ENCODE measurements at regions not wholly inside any gene's neighbourhood (a gene's known extent, or its start where the extent isn't known, plus 50 kb on each side); places are given as distances from the start of the nearest gene placed in this dataset.

DNA sequence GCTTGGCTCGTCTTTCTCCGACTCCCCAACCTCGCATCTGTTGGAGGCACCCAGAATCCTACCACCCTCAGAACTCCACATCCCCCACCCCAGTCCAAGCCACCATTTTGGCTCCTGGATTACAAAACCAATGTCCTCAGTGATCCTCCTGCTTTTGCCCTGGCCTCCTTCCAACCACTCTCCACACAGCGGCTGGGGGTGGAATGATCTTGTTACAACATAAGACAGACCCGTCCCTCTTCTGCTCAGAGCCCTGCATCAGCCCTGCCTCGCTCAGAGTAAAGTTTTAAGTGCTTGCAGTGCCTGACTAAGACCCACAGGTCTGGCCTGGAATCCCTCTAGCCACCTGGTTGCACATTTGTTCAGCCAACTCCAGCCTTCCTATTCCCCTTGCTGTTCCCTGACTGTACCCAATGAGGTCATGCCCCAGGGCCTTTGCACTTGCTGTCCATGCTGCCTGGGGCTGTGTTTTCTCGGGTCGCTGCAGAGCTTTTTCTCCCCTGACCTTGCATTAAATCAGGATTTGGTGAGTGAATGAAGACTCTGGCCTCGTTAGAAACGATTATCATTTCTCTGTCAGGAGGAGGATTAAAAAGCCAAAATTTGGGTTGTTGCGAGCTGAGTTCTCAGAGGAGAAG lies 67.3 kb downstream of the IGF2 start:
- no peaks in the 10 kb centered on the region for H3K36me3 ChIP-seq (ENCODE audit: control insufficient read depth, insufficient read depth, low read length)
- H3K4me3 ChIP-seq (ENCODE audit: low read depth, low read length), result no peak overlapping the region
- peaks cover 7% of the 10 kb centered on the region for H3K27me3 ChIP-seq (ENCODE audit: control insufficient read depth, insufficient read depth, low read length)
- TF ChIP-seq, protein P1, sequence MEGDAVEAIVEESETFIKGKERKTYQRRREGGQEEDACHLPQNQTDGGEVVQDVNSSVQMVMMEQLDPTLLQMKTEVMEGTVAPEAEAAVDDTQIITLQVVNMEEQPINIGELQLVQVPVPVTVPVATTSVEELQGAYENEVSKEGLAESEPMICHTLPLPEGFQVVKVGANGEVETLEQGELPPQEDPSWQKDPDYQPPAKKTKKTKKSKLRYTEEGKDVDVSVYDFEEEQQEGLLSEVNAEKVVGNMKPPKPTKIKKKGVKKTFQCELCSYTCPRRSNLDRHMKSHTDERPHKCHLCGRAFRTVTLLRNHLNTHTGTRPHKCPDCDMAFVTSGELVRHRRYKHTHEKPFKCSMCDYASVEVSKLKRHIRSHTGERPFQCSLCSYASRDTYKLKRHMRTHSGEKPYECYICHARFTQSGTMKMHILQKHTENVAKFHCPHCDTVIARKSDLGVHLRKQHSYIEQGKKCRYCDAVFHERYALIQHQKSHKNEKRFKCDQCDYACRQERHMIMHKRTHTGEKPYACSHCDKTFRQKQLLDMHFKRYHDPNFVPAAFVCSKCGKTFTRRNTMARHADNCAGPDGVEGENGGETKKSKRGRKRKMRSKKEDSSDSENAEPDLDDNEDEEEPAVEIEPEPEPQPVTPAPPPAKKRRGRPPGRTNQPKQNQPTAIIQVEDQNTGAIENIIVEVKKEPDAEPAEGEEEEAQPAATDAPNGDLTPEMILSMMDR (IDR thresholded peaks at IDR 0.05; ENCODE audit: insufficient read depth, low read length, poor library complexity, severe bottlenecking), result no peak
- no peak for DNase-seq (ENCODE audit: low read depth)

Measured in kidney epithelial cell (primary cell).